ENCODE measurements at regions not wholly inside any gene's neighbourhood (a gene's known extent, or its start where the extent isn't known, plus 50 kb on each side); places are given as distances from the start of the nearest gene placed in this dataset.

DNA sequence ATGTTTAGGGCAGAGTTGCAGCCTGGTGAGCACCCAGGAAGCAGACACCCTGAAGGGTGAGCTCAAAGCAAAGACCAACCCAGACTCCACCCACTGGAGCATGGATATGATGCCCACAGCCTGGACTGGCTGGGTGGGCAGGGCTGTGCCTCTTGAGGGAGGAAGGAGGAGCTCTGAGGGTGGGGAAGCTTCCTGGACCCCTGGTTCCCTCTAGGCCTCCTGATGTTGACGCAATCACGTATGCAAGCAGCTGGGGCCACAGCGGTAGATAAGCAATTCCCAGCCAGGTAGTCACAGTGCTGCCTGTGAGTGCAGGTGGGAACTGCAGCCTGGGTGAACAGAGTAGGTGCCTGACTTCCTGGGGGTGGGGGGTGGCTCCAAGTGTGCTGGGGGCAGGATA is 271.5 kb downstream of the CDK5RAP2 start:
- TF ChIP-seq, protein P1, sequence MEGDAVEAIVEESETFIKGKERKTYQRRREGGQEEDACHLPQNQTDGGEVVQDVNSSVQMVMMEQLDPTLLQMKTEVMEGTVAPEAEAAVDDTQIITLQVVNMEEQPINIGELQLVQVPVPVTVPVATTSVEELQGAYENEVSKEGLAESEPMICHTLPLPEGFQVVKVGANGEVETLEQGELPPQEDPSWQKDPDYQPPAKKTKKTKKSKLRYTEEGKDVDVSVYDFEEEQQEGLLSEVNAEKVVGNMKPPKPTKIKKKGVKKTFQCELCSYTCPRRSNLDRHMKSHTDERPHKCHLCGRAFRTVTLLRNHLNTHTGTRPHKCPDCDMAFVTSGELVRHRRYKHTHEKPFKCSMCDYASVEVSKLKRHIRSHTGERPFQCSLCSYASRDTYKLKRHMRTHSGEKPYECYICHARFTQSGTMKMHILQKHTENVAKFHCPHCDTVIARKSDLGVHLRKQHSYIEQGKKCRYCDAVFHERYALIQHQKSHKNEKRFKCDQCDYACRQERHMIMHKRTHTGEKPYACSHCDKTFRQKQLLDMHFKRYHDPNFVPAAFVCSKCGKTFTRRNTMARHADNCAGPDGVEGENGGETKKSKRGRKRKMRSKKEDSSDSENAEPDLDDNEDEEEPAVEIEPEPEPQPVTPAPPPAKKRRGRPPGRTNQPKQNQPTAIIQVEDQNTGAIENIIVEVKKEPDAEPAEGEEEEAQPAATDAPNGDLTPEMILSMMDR (IDR thresholded peaks at IDR 0.05), result no peak
- no peak for TF ChIP-seq EZH2 (IDR thresholded peaks at IDR 0.05; ENCODE audit: borderline replicate concordance, insufficient read depth, low read depth, low read length, poor library complexity, severe bottlenecking)
